GM21390 (cell line): ENCODE measurements at regions not wholly inside any gene's neighbourhood (a gene's known extent, or its start where the extent isn't known, plus 50 kb on each side); places are given as distances from the start of the nearest gene placed in this dataset.
"Not testable (repeated sequence)": the region's sequence is repeated elsewhere in the genome, so short reads cannot be mapped to it uniquely, and the experiment has no call there.

Source experiments
- ATAC-seq: cut with Tn5 transposase; IDR thresholded peaks from one replicate; pipeline ENCODE4 v1.9.1; 2021; ENCODE audit not compliant: unreplicated experiment

- no peak for ATAC-seq
Measured at GRCh38 chr5:143543358-143544255, 140.1 kb upstream of the NR3C1 start.

- no peak for ATAC-seq
Measured at GRCh38 chr5:143542798-143543144, 139.3 kb upstream of the NR3C1 start.

GRCh38 chr5:143541943-143542797 lies 138.7 kb upstream of the NR3C1 start:
- ATAC-seq, result no peak

- ATAC-seq, result no peak
Measured at GRCh38 chr5:143539742-143540141, 136.3 kb upstream of the NR3C1 start.

GRCh38 chr5:143537056-143537455 lies 133.6 kb upstream of the NR3C1 start:
- no peak for ATAC-seq

- no peak for ATAC-seq
Measured at GRCh38 chr5:143536364-143536763, 132.9 kb upstream of the NR3C1 start.

- no peak for ATAC-seq
Measured at GRCh38 chr5:143534761-143535154, 131.3 kb upstream of the NR3C1 start.

GRCh38 chr5:143533978-143534760 lies 130.7 kb upstream of the NR3C1 start:
- ATAC-seq, result no peak

GRCh38 chr5:143533475-143533874 lies 130.0 kb upstream of the NR3C1 start:
- ATAC-seq, result no peak

GRCh38 chr5:143527808-143528207 lies 124.3 kb upstream of the NR3C1 start:
- ATAC-seq, result peak; percentile 76

GRCh38 chr5:143525176-143525575 lies 121.7 kb upstream of the NR3C1 start:
- ATAC-seq, result no peak

GRCh38 chr5:143524338-143524945 lies 121.0 kb upstream of the NR3C1 start:
- no peak for ATAC-seq

GRCh38 chr5:143521846-143522400 lies 118.4 kb upstream of the NR3C1 start:
- ATAC-seq, result no peak

GRCh38 chr5:143521141-143521540 lies 117.7 kb upstream of the NR3C1 start:
- no peak for ATAC-seq

- not testable (repeated sequence) for ATAC-seq
Measured at GRCh38 chr5:143519215-143519614, 115.7 kb upstream of the NR3C1 start.

- not testable (repeated sequence) for ATAC-seq
Measured at GRCh38 chr5:143517824-143518223, 114.3 kb upstream of the NR3C1 start.

GRCh38 chr5:143516249-143516648 lies 112.8 kb upstream of the NR3C1 start:
- no peak for ATAC-seq

GRCh38 chr5:143515829-143516228 lies 112.3 kb upstream of the NR3C1 start:
- no peak for ATAC-seq

GRCh38 chr5:143514616-143515335 lies 111.3 kb upstream of the NR3C1 start:
- no peak for ATAC-seq

GRCh38 chr5:143513720-143514119 lies 110.2 kb upstream of the NR3C1 start:
- no peak for ATAC-seq
